GM12872 (cell line): ENCODE measurements at regions not wholly inside any gene's neighbourhood (a gene's known extent, or its start where the extent isn't known, plus 50 kb on each side); places are given as distances from the start of the nearest gene placed in this dataset.

Experiments
- TF ChIP-seq, protein P1 (sequence below): IDR thresholded peaks from 3 replicates; pipeline ENCODE4 v1.5.1; 2011; ENCODE audit warnings: low read depth, mild to moderate bottlenecking, low read length, moderate library complexity; ENCODE audit not compliant: insufficient read depth

DNA sequence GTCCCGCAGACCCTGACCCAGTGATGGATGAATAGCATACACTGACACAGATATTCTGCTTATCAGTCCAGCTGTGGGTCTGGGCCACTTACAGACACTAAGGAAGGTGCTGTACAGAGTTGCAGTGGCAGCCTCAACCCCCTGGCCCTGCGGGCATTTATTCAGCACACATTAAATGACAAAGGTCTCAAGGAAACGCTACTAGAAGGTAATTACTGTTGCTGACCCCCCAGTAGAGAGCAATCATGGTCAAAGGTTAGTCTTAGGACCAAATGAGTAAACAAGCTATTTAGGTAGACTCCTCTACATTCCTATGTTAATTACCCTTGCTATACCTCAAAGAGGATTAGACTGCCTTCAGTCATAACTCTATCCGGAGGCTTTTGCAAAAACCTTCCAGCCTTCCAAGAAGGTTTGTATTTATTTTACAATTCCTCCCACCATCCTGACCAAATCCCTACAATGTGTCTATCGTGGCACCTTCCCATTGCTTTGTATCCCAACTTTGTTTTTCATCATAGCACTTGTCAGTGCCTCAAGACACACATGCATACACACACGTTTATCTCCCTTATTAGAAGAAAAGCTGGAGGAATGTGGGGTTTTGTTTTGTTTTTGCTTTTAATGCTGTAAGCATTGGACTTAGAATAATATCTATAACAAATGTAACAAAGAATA lies 227.9 kb downstream of the PYDC2 start:
- TF ChIP-seq, protein P1, sequence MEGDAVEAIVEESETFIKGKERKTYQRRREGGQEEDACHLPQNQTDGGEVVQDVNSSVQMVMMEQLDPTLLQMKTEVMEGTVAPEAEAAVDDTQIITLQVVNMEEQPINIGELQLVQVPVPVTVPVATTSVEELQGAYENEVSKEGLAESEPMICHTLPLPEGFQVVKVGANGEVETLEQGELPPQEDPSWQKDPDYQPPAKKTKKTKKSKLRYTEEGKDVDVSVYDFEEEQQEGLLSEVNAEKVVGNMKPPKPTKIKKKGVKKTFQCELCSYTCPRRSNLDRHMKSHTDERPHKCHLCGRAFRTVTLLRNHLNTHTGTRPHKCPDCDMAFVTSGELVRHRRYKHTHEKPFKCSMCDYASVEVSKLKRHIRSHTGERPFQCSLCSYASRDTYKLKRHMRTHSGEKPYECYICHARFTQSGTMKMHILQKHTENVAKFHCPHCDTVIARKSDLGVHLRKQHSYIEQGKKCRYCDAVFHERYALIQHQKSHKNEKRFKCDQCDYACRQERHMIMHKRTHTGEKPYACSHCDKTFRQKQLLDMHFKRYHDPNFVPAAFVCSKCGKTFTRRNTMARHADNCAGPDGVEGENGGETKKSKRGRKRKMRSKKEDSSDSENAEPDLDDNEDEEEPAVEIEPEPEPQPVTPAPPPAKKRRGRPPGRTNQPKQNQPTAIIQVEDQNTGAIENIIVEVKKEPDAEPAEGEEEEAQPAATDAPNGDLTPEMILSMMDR: no peak

DNA sequence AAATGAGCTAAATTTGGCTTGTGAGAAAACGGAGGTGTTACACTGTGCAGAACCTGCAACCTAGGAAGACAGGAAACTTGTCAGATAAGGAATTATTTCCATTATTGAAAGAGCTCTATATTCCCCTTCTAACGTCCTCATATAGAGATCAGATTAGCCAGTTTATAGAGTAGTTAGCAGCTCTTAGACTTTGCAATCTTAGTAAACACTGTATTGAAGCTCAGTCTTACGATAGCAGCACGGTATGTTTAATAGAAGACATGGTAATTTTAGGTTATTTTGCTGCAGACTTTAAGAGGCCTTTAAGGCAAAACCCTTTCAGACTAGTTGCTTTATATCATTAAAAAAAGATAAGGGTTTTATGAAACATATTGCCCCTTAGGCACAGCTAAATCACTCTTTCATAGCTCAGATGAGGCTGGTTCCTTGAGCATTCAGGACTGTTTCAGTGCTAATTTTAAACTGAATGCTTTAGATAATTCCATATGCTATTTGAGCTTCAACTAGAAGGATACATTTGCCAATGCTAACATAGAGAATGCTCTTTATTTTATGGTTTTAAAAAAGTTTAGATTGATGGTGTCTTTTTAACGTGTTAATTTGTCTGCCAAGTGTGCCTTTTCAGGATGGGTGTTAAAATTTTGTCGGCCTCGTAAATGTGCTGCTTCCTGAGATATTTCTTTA lies 234.3 kb downstream of the PYDC2 start:
- TF ChIP-seq, protein P1: no peak

DNA sequence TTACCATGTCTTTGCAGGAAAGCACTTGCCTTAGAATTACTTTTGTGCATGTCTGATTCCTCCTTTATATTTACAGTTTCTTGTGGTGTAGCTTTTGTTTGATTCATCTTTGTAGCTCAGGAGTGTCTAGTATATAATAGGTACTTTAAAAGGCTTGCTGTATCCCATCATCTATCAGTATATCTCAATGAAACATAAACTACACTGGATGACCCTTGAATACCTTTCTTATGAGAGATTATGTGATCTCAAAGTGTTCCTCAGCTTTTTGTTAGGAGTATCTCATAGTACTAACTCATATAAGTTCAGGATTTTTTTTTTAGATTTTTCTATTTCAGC lies 234.8 kb downstream of the PYDC2 start:
- TF ChIP-seq, protein P1: no peak

DNA sequence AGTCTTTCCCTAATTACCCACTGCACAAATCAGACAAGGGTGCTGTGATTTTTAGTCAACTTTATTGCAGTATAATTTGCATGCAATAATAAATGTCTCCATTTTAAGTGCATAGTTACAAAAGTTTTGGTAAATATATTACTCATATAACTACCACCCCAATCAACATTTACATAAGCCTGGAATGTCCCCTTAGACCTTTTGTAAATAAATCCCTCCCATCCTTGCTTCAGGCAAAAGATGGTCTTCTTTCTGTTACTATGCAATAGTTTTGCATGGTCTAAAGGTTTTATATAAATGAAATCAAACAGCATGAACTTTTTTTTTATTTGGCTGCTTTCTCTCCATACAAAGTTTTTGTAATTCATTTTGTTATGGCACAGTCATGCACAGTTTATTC lies 235.4 kb downstream of the PYDC2 start:
- TF ChIP-seq, protein P1: no peak

DNA sequence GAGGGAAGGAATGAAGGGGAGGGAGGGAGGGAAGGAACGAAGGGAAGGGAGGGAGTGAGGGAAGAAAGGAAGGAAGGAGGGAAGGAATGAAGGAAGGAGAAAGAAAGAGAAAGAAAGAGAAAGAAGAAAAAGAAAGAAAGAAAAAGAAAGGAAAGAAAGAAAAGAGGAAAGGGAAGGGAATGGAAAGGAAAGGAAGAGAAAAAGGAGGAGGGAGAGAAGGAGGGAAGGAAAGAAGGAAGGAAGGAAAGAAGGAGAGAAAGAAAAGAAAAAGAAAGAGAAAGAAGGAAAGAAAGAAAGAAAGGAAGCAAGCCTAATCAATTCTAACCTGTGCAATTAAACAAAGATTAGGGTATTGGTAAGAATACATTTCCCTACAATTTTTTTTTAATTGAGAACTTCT lies 238.6 kb downstream of the PYDC2 start:
- TF ChIP-seq, protein P1: no peak

DNA sequence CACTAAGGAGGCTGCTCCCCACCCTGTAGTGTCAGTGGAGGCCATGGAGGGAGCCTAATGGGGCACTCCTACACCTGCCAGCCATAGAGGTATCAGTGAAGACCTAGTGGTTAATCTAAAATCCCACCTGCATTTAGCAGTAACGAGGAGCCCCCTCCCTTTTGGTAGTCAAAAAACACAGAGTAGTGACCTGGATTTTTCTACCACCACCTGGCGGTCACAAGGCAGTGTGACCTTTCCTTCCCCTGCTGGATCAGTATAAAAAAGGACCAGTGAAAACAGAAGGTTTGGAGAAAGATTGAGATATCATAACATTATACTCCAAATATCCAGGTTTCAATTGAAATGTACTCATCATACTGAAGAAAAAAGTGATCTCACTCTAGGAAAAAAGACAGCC lies 241.2 kb downstream of the PYDC2 start:
- TF ChIP-seq, protein P1: no peak

DNA sequence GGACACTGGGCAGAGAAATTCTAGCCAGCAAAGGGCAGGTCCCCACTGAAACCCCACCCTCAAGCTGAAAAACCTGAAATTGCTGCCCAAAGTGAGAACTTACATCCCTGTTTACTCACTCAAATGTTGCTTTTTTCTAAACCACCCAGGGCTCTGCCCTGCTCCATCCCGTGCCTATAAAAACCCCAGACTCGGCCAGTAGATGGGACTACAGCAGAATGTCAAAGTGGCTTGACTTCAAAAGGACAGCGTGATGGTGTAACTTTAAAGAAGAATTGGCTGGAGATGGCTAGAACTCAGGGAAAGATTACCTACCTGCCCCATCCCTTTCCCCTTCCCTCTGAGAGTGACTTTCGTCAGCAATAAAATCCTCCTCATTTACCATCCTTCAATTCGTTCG lies 246.9 kb downstream of the PYDC2 start:
- TF ChIP-seq, protein P1: no peak

DNA sequence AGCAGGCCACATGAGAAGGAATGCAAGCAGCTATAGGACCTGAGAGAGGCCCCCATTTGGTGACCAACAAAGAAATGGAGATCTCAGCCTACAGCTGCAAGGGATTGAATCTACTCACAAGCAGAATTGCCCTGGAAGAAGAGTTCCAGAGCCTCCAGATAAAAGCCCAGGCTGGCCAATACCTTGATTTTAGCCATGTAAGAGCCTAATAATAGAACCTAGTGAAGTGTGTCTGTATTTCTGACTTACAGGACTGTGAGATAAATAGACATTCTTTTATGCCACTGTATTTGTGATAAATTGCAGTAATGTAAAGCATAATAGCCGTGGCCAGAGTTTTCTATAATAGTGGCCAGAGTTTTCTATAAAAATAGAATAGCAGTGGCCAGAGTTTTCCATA lies 254.6 kb downstream of the PYDC2 start:
- TF ChIP-seq, protein P1: no peak
